Astrocyte of the spinal cord (primary cell): ENCODE measurements at regions not wholly inside any gene's neighbourhood (a gene's known extent, or its start where the extent isn't known, plus 50 kb on each side); places are given as distances from the start of the nearest gene placed in this dataset.

Experiments used
- DNase-seq: peaks from one replicate; pipeline ENCODE4 v3.0.0; 2011; ENCODE audit warnings: low read depth, low spot score
- H3K4me3 ChIP-seq: 2 replicates; pipeline ENCODE4 v1.5.1; 2011; ENCODE audit warnings: low read depth, mild to moderate bottlenecking, low read length, moderate library complexity
- CTCF ChIP-seq: IDR thresholded peaks from 2 replicates; pipeline ENCODE4 v1.5.1; 2012; ENCODE audit warnings: low read depth, mild to moderate bottlenecking, low read length, inconsistent platforms
- in situ Hi-C: cut with HindIII; loops from 2 replicates; pipeline ENCODE4 v1.10.0; 2017; ENCODE audit warnings: low sequenced_read_pairs

GRCh38 chr3:84082726-84083125, 876.1 kb upstream of the CADM2 start:
- in situ Hi-C loops: no loop called here
- no peak overlapping the region for H3K4me3 ChIP-seq
- TF ChIP-seq CTCF: no peak
- no peak for DNase-seq

GRCh38 chr3:84092907-84093306, 865.9 kb upstream of the CADM2 start:
- DNase-seq: no peak
- in situ Hi-C loops: no loop called here
- no peak overlapping the region for H3K4me3 ChIP-seq
- no peak for TF ChIP-seq CTCF

GRCh38 chr3:84096188-84096587, 862.6 kb upstream of the CADM2 start:
- no peak overlapping the region for H3K4me3 ChIP-seq
- no peak for TF ChIP-seq CTCF
- in situ Hi-C loops: no loop called here
- no peak for DNase-seq

GRCh38 chr3:84100861-84101260, 857.9 kb upstream of the CADM2 start:
- TF ChIP-seq CTCF: no peak
- H3K4me3 ChIP-seq: no peak overlapping the region
- in situ Hi-C loops: no loop called here
- DNase-seq: peak; percentile 25

GRCh38 chr3:84108442-84108971, 850.3 kb upstream of the CADM2 start:
- DNase-seq: peak; percentile 90
- in situ Hi-C loops: no loop called here
- no peak for TF ChIP-seq CTCF
- H3K4me3 ChIP-seq: no peak overlapping the region

GRCh38 chr3:84109911-84110310, 848.9 kb upstream of the CADM2 start:
- no peak overlapping the region for H3K4me3 ChIP-seq
- in situ Hi-C loops: no loop called here
- peak; percentile 28 for DNase-seq
- no peak for TF ChIP-seq CTCF

- no peak for DNase-seq
- TF ChIP-seq CTCF: no peak
- in situ Hi-C loops: no loop called here
- H3K4me3 ChIP-seq: no peak overlapping the region
Measured at GRCh38 chr3:84110787-84111186, 848.0 kb upstream of the CADM2 start.
